ENCODE measurements at regions not wholly inside any gene's neighbourhood (a gene's known extent, or its start where the extent isn't known, plus 50 kb on each side); places are given as distances from the start of the nearest gene placed in this dataset.

DNA sequence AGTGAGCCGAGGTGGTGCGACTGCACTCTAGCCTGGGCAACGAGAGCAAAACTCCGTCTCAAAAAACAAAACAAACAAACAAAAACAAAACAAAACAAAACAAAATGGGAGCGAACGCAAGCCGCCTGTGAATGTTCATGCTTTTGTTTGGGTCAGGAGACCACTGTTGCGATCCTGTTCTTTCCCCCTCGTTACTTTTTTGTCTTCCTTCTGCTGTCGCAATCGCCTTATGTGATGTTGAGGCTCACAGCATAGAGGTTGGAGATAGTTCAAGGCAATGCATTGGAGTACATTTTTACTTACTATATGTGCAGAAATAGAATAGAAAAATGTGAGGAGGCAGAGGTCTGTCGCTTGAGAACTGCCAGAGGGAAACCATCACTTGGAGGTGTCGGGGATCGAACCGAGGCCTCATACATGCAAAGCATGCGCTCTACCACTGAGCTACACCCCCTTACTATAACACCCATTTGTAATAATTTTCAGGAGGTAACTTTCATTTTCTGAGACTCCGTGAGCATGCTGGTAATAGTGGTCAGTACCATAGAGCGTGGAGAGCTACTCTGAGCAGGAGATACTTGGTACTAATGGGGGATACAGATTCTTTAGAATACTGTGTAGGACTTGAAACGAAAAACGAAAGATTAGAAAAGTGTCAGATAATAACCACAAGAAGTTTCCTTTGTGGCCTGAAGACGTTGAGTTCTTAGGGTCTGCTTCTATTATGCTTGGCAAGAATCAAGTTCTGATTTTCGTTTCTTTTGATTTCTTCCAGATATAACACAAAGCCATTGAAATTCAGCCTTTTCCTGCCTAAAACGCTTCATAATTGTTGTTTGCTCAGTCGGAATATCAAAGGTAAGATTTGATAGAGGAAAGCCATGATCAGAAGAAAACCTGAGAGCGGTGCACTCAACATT is 121.1 kb downstream of the TRIM27 start:
- Histone ChIP-seq H3K4me3 (no peak overlapping the region), H3K36me3 (no peaks in the 10 kb centered on the region), H3K27me3 (peaks cover 0 to 3% of the 10 kb centered on the region in 2 donors), H3K9me3 (no peaks in the 10 kb centered on the region), H3K4me1 (no peaks in the 10 kb centered on the region), H3K27ac (no peak overlapping the region)
- TF ChIP-seq, protein P1, sequence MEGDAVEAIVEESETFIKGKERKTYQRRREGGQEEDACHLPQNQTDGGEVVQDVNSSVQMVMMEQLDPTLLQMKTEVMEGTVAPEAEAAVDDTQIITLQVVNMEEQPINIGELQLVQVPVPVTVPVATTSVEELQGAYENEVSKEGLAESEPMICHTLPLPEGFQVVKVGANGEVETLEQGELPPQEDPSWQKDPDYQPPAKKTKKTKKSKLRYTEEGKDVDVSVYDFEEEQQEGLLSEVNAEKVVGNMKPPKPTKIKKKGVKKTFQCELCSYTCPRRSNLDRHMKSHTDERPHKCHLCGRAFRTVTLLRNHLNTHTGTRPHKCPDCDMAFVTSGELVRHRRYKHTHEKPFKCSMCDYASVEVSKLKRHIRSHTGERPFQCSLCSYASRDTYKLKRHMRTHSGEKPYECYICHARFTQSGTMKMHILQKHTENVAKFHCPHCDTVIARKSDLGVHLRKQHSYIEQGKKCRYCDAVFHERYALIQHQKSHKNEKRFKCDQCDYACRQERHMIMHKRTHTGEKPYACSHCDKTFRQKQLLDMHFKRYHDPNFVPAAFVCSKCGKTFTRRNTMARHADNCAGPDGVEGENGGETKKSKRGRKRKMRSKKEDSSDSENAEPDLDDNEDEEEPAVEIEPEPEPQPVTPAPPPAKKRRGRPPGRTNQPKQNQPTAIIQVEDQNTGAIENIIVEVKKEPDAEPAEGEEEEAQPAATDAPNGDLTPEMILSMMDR (IDR thresholded peaks at IDR 0.05) = no peak
- TF ChIP-seq POLR2A (IDR thresholded peaks at IDR 0.05) = no peak
- no peak for DNase-seq

DNA sequence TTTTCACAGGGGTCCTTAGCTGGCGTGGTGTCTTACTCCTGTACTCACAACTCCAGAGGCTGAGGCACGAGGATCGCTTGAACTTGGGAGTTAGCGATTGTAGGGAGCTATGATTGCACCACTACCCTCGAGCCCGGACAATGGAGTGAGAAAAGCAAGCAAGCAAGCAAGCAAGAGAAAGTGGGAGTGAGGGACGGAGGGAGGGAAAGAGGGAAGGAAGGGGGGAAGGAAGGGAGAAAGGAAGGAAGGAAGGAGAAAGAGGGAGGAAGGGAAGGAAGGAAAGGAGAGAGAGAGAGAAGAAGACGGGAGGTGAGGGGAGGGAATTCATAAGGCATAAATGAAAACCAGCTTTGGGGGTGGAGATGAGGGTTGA is 120.5 kb downstream of the TRIM27 start:
- no peak for DNase-seq
- TF ChIP-seq POLR2A (IDR thresholded peaks at IDR 0.05) = no peak
- TF ChIP-seq, protein P1 (IDR thresholded peaks at IDR 0.05) = no peak
- Histone ChIP-seq H3K36me3 (no peaks in the 10 kb centered on the region), H3K9me3 (no peaks in the 10 kb centered on the region), H3K4me1 (no peaks in the 10 kb centered on the region), H3K4me3 (no peak overlapping the region), H3K27ac (no peak overlapping the region), H3K27me3 (peaks cover 0 to 3% of the 10 kb centered on the region in 2 donors)

DNA sequence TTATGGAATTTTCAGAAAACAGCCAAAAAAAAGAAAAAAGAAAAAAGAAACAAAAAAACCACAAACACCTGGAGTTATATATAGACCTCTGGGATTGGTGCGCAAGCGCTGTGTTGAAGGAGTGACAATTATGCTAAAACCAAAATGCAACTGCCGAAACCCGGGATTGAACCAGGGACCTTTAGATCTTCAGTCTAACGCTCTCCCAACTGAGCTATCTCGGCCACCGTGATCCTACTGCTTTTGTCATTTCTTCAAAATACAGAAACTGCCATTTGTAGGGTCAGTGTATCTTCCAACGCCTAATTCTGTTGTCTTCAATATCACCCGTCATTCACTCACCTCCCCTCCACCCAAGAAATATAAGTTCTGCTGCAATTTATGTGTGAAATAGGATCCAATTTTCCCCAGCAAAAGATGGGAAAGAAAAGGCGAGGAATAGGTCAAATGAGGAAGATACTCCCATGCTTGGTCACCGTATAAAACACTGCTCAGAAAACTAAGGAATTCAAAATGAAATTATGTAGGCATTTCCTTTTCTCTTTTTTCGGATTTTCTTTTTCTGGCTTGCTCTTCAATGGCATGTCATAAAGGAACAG is 116.0 kb downstream of the TRIM27 start:
- TF ChIP-seq, protein P1 (IDR thresholded peaks at IDR 0.05) = no peak
- no peak for TF ChIP-seq POLR2A (IDR thresholded peaks at IDR 0.05)
- Histone ChIP-seq H3K9me3 (no peaks in the 10 kb centered on the region), H3K4me3 (no peak overlapping the region), H3K27ac (no peak overlapping the region), H3K27me3 (peaks cover 0 to 22% of the 10 kb centered on the region in 2 donors), H3K36me3 (no peaks in the 10 kb centered on the region), H3K4me1 (no peaks in the 10 kb centered on the region)
- no peak for DNase-seq

DNA sequence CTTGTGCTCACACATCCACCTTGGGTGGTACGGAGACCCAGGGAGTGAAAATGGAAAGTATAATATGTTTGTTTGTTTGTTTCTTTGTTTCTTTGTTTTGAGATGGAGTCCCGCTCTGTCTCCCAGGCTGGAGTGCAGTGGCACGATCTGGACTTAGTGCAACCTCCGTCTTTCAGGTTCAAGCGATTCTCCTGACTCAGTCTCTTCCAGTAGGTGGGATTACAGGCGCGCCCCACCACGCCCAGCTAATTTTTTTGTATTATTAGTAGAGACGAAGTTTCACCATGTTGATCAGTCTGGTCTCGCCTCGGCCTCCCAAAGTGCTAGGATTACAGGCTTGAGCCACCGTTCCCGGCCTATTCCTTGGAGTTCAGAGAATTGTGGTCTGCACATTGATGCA is 115.4 kb downstream of the TRIM27 start:
- TF ChIP-seq POLR2A (IDR thresholded peaks at IDR 0.05) = no peak
- TF ChIP-seq, protein P1 (IDR thresholded peaks at IDR 0.05) = no peak
- Histone ChIP-seq H3K27ac (no peak overlapping the region), H3K27me3 (peaks cover 0 to 28% of the 10 kb centered on the region in 2 donors), H3K9me3 (no peaks in the 10 kb centered on the region), H3K4me3 (no peak overlapping the region), H3K36me3 (no peaks in the 10 kb centered on the region), H3K4me1 (no peaks in the 10 kb centered on the region)
- DNase-seq = no peak

DNA sequence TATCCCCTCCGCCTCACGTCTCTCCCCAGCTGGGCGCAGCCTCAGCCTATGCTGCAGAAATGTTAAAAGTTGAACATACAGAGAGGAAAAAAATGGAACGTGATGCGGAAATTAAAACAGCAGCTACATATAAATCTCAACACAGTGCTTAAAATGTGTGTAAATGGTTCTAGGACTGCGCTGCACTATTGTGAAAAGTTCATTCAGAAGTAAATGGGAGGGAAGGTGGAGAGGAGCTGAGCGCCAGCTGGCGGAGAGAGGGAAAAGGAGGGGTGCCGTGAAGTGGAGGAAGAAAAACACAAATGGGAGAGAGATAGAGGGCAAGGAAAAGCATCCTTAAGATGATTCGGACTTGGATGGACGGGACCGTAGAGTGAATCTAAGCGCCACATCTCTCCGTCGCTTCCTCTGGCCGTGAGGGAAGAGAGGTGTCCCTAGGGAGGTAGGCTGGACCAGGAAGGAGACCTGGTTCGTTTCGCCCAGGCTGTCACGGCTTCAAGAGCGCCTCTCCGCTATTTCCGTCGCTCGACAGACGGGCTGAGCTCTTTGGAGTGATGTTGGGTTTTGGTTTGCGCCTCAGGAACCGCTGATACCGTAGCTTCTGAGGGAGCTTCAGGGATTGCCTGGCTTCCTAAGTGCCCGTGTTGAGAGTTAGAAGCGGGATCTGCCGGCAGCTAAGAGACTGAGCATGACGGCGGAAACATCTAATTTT is 113.7 kb downstream of the TRIM27 start:
- H3K27ac ChIP-seq = no peak overlapping the region
- TF ChIP-seq POLR2A (IDR thresholded peaks at IDR 0.05) = no peak
- TF ChIP-seq, protein P1 (IDR thresholded peaks at IDR 0.05) = no peak
- H3K36me3 ChIP-seq = no peaks in the 10 kb centered on the region
- H3K4me1 ChIP-seq = no peaks in the 10 kb centered on the region
- H3K9me3 ChIP-seq = no peaks in the 10 kb centered on the region
- no peak for DNase-seq
- H3K27me3 ChIP-seq = peaks cover 0 to 43% of the 10 kb centered on the region in 2 donors
- no peak overlapping the region for H3K4me3 ChIP-seq
